PC-3 (cell line): ENCODE measurements at regions not wholly inside any gene's neighbourhood (a gene's known extent, or its start where the extent isn't known, plus 50 kb on each side); places are given as distances from the start of the nearest gene placed in this dataset.

ENCODE experiments used
- CTCF ChIP-seq: fragments of 300-600 bp; sonication (generic); conservative IDR thresholded peaks from 2 replicates; pipeline ENCODE4 v1.5.1; 2017; ENCODE audit warnings: antibody characterized with exemption, low read depth, mild to moderate bottlenecking, low read length
- EZH2 ChIP-seq: fragments of 300-600 bp; sonication (generic); IDR thresholded peaks from one replicate; pipeline ENCODE4 v1.6.1; 2017; ENCODE audit warnings: antibody characterized with exemption, mild to moderate bottlenecking, low read length; ENCODE audit not compliant: unreplicated experiment

GRCh38 chrX:109795682-109796081 lies 62.6 kb upstream of the ACSL4 start:
- TF ChIP-seq CTCF (no peak), EZH2 (no peak)
